RWPE1 (cell line): ENCODE measurements at regions not wholly inside any gene's neighbourhood (a gene's known extent, or its start where the extent isn't known, plus 50 kb on each side); places are given as distances from the start of the nearest gene placed in this dataset.

Experiments
- CTCF ChIA-PET: fragments of 350-600 bp; sonication (Branson Sonifier 250); formaldehyde crosslinking; extraction: SDS; loops from one replicate; lab custom pipeline; 2021; lab: Yijun Ruan, JAX
- POLR2A ChIA-PET: fragments of 400-600 bp; formaldehyde crosslinking; extraction: SDS; loops from one replicate; lab custom pipeline; 2020; ENCODE audit warnings: antibody characterized with exemption; ENCODE audit not compliant: low non-redundant PET; lab: Yijun Ruan, JAX
- DNase-seq: peaks from one replicate; pipeline ENCODE4 v3.0.0; 2012; ENCODE audit warnings: low spot score
- H3K27ac ChIP-seq: fragments of 450-650 bp; 2 replicates; pipeline ENCODE4 v1.5.1; 2017
- TF ChIP-seq, protein P1 (sequence below): fragments of 450-650 bp; conservative IDR thresholded peaks from 2 replicates; pipeline ENCODE4 v1.5.1; 2017; ENCODE audit warnings: low read depth, mild to moderate bottlenecking

DNA sequence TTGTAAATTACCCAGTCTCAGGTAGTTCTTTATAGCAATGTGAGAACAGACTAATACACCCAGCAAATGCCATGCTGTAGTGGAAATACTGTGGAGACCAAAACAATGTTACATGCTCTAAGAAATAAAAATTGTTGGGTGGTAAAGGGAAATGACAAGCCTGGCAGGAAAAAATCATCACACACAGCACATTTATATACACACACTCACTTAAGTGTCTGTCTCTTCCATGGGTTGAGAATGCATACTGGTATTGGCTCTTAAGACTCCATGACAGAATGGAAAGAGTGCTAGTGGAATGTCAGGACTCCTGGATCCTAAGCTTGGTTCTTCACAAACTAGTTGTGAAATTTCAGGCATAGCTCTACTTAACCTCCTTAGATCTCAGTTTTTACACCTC is 343.0 kb downstream of the CD83 start:
- TF ChIP-seq, protein P1, sequence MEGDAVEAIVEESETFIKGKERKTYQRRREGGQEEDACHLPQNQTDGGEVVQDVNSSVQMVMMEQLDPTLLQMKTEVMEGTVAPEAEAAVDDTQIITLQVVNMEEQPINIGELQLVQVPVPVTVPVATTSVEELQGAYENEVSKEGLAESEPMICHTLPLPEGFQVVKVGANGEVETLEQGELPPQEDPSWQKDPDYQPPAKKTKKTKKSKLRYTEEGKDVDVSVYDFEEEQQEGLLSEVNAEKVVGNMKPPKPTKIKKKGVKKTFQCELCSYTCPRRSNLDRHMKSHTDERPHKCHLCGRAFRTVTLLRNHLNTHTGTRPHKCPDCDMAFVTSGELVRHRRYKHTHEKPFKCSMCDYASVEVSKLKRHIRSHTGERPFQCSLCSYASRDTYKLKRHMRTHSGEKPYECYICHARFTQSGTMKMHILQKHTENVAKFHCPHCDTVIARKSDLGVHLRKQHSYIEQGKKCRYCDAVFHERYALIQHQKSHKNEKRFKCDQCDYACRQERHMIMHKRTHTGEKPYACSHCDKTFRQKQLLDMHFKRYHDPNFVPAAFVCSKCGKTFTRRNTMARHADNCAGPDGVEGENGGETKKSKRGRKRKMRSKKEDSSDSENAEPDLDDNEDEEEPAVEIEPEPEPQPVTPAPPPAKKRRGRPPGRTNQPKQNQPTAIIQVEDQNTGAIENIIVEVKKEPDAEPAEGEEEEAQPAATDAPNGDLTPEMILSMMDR, result no peak
- POLR2A ChIA-PET, result no interaction called here
- no peak overlapping the region for H3K27ac ChIP-seq
- CTCF ChIA-PET, result no interaction called here
- no peak for DNase-seq

DNA sequence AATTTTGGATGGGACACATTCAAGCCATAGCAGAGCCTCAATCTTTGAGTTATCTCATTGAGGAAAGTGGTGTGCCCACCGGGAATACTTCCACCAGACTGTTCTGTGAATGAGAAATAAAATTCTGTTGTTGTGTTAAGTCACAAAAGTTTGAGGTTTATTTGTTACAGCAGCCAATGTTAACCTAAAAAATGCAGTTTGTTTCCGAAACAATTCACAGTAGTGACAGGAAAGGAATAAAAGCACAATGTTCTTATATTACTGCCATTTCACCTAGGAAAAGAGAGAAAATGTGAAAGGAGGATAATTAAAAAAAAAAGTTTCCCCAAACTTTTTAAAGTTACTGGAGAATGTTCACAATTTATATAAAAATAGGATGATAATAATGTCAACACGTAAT is 344.6 kb downstream of the CD83 start:
- POLR2A ChIA-PET, result no interaction called here
- TF ChIP-seq, protein P1, result no peak
- no peak for DNase-seq
- CTCF ChIA-PET, result no interaction called here
- H3K27ac ChIP-seq, result no peak overlapping the region

GRCh38 chr6:14462566-14462965 is 345.0 kb downstream of the CD83 start:
- TF ChIP-seq, protein P1, result no peak
- ChIA-PET POLR2A (no interaction called here), CTCF (no interaction called here)
- DNase-seq, result no peak
- no peak overlapping the region for H3K27ac ChIP-seq

- ChIA-PET POLR2A (no interaction called here), CTCF (no interaction called here)
- TF ChIP-seq, protein P1, result no peak
- H3K27ac ChIP-seq, result no peak overlapping the region
- DNase-seq, result no peak
Observed at GRCh38 chr6:14463110-14463509, 345.5 kb downstream of the CD83 start.

- ChIA-PET POLR2A (no interaction called here), CTCF (no interaction called here)
- TF ChIP-seq, protein P1, result no peak
- DNase-seq, result no peak
- no peak overlapping the region for H3K27ac ChIP-seq
Observed at GRCh38 chr6:14464055-14464454, 346.5 kb downstream of the CD83 start.

DNA sequence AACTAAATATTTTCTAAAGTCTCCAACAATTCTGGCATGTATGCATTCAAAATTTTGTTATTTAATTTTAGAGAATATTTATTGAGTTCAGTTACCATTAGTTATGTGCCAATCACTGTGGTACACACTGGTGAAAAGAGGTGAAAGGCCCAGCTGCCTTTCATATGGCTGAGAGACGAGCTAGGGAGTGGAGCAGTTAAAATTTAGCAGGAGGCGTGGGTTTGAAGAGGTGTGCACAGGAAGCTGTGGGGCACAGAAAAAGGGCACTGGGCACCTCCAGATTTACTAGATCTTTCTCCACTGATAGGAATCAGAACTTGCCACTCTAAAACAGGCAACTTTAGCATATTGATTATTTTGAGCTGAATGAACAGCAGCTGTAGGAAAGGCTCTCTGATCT is 347.1 kb downstream of the CD83 start:
- POLR2A ChIA-PET, result no interaction called here
- no peak for DNase-seq
- CTCF ChIA-PET, result interaction anchor here (0.7 kb wide), 1 partner anchor 182 kb away, joined by 3 read pairs; no protein-coding TSS in a partner anchor
- no peak overlapping the region for H3K27ac ChIP-seq
- TF ChIP-seq, protein P1, result no peak

DNA sequence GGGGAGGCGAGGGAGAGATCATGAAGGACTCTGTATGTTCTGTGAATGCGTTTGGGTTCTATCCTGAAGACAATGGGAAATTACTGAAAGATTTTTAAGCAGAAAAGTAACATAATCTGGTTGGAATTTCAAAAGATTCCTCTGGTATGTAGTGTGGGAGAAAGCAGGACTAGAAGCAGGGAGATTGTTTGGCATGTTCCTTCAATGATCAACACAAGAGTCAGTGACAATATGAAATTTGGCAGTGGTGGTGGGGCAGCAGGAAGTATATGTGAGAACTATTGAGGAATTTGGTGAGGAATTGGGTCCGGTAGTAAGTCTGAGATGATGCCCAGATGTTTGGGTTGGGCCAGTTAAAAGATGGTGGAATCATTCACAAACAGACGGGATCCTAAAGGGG is 348.7 kb downstream of the CD83 start:
- TF ChIP-seq, protein P1, result no peak
- H3K27ac ChIP-seq, result no peak overlapping the region
- no peak for DNase-seq
- ChIA-PET POLR2A (no interaction called here), CTCF (no interaction called here)
